ENCODE measurements at regions not wholly inside any gene's neighbourhood (a gene's known extent, or its start where the extent isn't known, plus 50 kb on each side); places are given as distances from the start of the nearest gene placed in this dataset.

DNA sequence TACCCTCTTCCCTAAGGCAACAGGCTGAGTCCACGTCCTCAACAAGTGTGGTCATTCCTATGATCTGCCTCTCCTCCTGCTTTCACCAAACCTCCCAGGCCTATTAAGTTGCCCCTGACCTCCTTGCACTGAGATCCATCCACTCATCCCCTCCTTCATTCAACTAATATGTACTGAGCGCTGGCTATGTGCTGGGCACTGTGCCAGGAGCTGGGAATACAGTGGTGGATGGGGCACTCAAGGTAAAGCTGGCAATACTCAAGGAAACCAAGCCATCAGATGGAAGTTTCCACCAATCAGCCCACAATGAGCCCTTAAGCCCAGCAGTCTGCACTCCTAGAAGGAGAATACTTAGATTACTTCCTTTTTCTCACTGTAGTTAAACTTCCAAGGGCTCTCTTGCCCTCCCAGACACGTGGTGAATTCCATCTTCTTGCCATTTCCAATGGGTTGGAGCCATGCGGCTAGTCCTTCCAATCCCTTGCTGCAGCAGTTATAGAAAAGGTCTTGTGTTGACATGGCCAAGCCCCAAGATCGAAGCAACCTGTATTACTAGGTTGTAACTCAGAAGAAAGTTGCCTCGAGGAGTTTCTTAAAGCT is 279.9 kb upstream of the RUNX1 start:
- DNase-seq = no peak

DNA sequence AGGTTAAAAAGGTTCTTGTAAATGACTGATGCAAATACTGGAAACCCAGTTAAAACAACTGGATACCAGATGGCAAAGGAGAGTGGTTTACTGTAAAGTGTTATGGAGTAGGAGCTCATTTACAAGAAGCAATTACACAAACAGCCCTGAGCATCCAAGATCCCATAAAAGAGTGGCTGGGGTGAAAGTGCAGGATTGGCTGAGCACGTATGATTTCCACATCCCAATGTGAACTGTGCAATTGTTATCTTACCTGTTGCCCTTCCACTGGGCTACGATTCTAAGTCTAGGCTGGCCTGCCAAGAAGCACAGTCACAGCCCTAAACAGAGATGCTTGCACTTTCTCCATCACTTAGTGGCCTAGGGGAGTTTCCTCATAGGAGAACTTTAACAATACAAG is 277.6 kb upstream of the RUNX1 start:
- peak; percentile 42 for DNase-seq

- no peak for DNase-seq
Measured at GRCh38 chr21:35325953-35326352, 276.9 kb upstream of the RUNX1 start.

DNA sequence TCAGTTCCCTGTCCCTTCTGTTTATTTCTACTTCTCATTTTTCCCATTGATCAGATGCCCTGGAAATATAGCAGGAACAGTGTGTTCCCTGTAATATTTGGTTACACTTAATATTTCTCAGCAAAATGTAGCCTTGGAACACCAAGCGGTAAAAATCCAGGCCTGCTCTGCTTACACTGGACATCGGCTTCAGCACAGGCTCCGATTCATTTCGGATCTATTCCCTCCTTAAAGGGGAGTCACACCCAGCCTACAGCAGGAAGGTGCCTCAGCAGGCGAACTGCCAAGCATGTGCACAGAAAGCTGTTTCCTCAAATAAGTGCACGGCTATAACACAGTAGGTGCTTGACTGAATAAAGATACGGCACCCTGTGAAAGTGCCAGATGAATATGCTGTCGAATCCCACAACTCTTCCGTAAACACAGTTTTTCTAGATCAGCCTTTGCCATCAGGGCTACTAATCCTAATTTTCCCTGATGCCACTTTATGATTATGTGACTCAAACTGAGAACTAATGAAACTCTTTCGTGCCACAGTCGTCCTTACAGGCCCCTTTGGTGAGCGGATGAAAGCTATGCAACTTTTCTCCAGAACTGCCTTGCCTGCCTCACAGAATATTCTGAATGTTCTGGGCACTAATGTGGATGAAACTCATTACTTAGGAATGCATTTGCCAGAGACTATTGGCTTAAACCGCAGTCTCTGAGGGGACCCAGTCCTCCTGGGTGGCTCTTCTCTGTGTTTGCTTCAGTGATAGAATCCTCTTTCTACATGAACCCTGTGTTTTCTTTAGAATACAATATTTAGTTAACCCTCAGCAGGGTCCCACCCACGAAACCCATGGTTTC is 275.5 kb upstream of the RUNX1 start:
- DNase-seq = peak; percentile 84

DNA sequence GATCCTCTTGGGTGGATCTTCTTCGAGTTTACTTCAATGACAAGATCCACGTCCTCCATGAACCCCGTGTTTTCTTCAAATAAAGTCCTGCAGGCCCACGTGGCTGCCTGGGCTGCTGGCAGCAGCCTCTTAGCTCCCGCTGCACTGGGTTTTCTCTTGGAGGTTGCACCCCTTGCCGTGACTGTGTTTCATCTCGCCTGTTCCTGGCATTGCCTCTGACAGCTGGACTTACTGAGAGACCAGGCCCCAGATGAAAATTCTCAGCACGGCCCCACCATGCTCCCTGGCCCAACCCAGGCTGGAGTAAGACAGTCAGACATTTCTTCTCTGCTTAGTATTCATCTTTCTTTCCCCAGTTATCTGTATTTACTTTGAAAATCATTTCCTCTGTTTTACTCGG is 274.8 kb upstream of the RUNX1 start:
- DNase-seq = peak; percentile 22

DNA sequence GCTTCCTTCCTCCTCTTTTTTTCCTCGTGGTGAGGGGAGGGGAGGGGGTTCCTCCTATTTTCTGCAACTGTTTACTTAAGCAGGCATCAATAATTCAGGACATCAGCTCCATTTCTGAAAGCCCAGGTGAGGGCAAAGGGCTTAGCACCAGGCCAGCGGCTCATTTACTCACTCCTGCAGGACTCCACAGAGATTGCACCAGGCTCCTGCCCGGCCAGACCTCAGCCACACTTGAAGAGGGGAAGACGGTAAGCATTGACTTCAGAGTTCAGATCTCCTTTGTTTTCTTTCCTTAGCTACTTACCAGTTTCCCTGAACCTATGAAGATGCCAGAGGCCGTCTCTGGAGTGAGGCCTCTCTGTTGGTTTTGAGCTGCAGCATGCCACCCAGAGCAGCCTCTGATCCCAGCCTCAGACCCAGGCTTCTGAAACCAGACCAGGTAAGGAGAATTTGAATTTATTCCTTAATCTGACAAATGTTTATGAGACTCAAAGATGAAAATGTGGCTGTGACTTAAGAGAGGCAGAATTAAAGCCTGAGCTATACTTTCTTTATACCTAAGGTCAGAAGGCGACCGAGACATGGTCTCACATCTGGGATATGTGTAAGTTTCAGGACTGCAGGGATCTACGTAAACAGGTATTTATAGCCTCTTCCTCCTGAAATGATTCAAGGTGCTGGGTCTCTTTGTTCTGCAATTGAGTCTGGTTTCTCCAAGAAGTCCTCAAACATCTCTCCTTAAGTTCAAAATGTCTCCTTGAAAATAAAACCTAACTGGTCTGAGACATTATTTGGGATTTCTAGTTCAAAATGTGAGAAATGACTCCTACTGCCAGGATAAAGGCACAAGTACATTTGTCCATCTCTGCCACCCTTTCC is 272.5 kb upstream of the RUNX1 start:
- DNase-seq = no peak

DNA sequence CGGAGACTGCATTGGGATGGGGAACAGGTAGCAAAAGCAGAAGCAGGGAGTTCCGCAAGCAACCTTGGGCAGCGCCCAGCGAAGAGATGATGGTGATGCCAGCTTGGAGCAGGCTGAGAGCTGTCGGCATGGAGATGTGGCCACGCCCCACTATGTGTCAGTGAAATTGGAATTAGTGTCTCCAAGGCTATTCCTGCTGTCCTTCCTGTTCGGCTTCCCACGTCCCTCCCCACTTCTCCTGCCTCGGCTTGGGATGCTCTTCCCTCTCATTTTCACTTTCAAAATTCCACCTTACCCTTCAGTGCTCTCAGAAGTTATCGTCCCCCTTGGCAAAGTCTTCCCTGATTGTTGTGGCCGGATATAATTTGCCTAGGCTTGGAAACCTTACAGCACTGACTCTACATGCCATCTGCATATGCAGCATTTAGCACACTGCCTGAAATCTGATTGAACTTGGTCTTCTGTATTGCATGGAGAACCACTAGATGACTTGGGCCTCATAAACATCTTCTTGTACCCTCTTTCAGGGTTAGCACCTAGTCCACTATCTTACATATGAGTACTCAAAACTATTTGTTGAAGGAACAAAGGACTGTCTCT is 270.7 kb upstream of the RUNX1 start:
- DNase-seq = no peak

DNA sequence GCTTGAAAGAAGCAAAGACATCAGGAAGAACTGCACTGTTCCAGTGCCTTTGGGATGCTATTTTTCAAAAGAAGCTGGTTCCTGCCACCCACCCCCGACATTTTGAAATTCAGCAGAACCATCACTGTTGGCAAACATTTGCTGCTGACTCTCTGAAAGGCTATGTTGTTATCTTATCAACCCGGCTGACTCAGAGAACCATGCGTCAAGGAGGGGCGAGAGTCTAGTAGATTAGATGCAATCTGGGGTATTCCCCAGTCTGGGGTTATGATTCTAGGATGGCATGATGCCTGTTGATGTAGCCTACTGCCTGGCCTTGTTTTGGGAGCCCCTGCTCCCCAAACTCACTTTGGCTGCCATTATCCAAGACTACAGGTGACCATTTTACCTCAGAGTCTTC is 267.8 kb upstream of the RUNX1 start:
- DNase-seq = peak; percentile 12

DNA sequence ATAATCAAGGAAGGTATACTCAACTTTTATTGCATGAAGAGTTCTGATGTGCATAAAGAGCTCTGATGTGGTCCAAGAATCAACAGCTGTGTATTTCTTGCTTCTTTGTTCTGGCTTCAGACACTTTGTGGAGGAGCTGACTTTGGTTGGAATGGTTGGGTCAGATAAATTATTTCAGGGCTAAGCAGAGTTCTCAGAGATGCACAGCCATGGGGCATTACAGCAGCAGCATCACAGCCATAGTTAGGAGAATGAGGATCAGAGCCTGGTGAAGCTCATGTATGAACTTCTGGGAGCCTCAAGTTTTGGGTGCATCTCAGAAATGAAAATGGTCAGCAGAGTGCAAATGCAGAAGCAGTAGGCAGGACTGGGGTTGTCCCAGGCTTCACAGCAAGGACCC is 267.4 kb upstream of the RUNX1 start:
- DNase-seq = no peak

DNA sequence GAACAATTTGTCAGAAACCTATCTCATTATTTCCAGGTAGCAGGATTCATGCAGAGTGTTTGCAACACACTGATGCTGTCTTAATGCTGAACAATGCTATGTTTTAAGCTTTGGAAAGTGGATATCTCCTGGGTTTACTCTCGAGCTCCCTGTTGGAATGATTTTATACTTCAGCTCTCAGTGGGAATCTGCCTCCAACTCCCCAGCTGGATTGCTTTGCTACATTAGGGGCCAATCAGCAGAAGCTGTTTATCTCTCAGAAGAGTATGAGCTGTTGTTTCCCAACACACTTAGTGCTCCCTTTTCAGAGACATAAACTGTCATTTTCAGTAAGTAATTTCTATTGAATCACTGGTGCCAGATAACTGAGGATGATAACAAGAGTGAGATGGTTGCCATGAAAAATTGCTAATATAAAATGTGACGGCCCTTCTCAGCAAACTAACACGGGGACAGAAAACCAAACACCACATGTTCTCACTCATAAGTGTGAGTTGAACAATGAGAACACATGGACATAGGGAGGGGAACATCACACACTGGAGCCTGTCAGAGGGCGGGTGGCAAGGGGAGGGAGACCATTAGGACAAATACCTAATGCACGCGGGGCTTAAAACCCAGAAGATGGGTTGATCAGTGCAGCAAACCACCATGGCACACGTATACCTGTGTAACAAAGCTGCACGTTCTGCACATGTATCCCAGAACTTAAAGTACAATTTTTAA is 265.9 kb upstream of the RUNX1 start:
- no peak for DNase-seq

GRCh38 chr21:35311985-35312384 is 262.9 kb upstream of the RUNX1 start:
- no peak for DNase-seq

DNA sequence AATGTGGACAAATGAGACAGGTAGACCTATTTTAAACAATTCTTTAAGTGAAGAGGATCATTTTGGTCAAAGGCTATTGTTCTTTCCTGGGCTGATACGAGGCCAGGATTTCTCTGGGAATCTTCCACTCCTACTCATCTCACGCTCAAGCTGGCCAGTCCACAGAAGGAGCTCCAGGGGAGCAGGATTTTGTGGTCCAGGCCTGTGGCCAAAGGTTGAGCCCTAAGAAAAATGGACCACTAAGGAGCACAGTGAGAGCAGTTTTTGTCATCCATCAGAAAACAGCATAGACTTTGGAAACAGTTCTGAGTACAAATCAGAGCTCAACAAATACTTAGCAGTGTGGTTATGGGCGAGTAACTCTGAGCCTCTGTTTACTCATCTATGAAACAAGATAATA is 260.2 kb upstream of the RUNX1 start:
- no peak for DNase-seq

DNA sequence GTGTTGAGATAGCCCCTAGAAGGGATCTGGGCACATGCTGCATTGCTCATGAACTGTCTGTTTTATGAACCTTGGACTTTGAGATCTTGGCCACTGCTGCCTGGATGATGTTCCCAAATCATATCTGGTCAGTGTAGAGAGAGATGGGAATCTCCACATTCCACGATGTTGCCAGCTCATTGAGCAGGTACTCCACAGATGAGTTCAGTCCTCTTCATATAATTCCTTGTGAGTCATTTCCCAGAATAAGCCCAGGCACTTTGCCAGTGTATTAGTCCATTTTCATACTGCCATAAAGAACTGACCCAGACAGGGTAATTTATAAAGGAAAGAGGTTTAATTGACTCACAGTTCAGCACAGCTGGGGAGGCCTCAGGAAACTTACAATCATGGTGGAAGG is 254.0 kb upstream of the RUNX1 start:
- DNase-seq = peak; percentile 96

GRCh38 chr21:35298757-35299156 is 249.7 kb upstream of the RUNX1 start:
- DNase-seq = no peak

DNA sequence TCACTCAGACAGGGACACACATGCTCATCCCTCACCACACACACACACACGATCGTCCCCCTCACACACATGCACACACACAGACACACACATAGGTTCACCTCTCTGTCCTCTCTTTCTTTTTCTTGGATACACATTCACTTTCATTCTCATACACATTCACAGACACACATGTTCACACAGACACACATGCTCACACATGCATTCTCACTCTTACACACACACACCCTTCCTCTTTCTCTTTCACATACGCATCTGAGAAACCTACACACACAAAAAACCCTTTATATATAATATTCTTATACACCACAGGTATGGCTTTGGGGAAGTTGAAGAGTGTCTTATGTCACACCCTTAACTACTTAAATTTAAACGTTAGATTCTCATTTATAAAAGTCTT is 248.6 kb upstream of the RUNX1 start:
- no peak for DNase-seq

DNA sequence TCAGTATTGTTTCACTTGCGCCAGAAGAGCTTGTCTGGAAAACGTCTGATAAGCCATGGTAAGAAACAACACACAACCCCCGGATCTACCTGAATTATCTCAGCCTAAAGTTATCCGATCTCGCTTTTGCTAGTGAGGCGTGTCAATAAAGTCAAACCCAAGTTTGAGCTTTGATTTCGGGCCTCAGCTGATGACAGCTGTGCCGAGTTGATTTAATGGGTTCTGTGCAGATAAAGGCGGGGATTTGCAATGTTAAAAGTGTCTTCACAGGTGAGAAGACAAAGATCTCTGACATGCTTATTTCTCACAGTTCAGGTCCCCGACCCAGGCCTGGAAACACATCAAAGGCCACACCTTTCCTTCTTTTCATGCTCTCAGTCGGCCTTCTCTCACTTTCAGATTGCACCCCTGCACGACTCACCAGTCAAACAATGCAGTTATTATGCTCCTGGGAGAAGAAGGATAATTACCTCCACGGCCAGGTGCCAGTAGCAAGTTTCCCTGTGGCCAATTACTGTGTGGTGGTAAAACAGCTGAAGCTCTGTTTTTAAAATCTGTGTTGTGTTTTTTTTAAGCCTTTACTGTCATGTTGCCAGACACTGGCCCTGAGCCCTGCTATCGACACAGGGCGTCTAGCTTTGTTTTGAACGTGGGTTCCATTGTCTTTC is 245.3 kb upstream of the RUNX1 start:
- DNase-seq = no peak

GRCh38 chr21:35291973-35292627 is 243.0 kb upstream of the RUNX1 start:
- peak; percentile 42 for DNase-seq

DNA sequence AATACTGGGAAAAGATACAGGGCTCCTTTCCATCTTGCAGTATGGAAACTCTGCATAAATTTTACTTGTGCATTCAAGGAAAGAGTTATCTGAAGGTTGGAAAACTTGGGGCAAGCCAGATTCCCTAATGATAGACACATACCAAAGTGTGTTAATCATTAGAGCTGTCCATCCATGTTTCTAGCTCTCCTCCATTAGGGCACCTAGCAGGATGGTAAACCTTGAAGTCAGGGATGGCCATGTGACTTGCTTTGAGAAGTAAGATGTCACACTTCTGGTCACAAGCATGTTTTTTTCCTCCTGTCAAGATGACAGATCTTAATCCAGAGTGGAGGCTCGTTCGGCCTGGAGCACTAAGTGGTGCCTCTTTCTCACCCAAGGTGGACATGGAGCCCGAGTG is 241.9 kb upstream of the RUNX1 start:
- DNase-seq = no peak

GRCh38 chr21:35288238-35288637 is 239.1 kb upstream of the RUNX1 start:
- DNase-seq = no peak

DNA sequence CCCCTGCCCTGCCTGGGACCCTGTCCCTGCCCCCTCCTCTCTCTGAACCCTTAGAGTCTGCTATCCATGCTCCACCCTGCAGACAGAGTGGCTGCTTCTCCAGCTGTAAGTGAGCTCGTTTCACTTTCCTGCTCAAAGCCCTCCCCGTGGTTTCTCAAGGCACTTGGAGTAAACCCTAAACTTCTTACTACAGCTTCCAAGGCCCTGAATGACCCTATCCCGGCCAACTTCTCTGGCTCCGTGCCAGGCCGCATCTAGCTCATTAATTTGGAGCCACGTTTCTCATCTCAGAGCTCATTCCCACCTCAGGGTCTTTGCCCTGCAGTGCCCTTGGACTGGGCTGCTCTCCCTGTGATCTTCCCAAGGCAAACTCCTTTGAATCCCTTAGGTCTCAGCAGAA is 235.1 kb upstream of the RUNX1 start:
- DNase-seq = no peak

GRCh38 chr21:35282944-35283343 is 233.8 kb upstream of the RUNX1 start:
- DNase-seq = no peak
